CD14-positive monocyte (primary cell): ENCODE measurements at regions not wholly inside any gene's neighbourhood (a gene's known extent, or its start where the extent isn't known, plus 50 kb on each side); places are given as distances from the start of the nearest gene placed in this dataset.

Source experiments
- DNase-seq, 3 donors: peaks; one replicate each; pipeline ENCODE4 v3.0.0-alpha.2; 2011 to 2022
- H2AFZ ChIP-seq: 2 replicates; pipeline ENCODE4 v1.6.0; 2012; ENCODE audit warnings: mild to moderate bottlenecking, low read depth, low read length, inconsistent platforms; ENCODE audit not compliant: insufficient read depth, poor library complexity, severe bottlenecking
- H3K27ac ChIP-seq, 2 donors: 1 replicate in 1 of 2; 2 replicates in 1 of 2; pipeline ENCODE4 v1.5.1; 2012 to 2013; ENCODE audit warnings: low read length in 2 of 2, control low read depth in 1 of 2, inconsistent platforms in 1 of 2, low read depth in 1 of 2, mild to moderate bottlenecking in 1 of 2
- H3K27me3 ChIP-seq, 2 donors: one replicate each; pipeline versions ENCODE4 v1.6.0 to v1.6.1; 2011 to 2013; ENCODE audit warnings: low read length in 2 of 2; ENCODE audit not compliant: control insufficient read depth in 2 of 2, insufficient read depth in 2 of 2
- H3K36me3 ChIP-seq, 2 donors: replicated peaks in 1 of 2; 1 replicate in 1 of 2; 2 replicates in 1 of 2; pipeline versions ENCODE4 v1.5.1 to v1.6.1; 2012 to 2013; ENCODE audit warnings: low read length in 2 of 2, control low read depth in 1 of 2, inconsistent platforms in 1 of 2, mild to moderate bottlenecking in 1 of 2; ENCODE audit not compliant: insufficient read depth in 2 of 2, control insufficient read depth in 1 of 2
- H3K4me1 ChIP-seq, 2 donors: 1 replicate in 1 of 2; 2 replicates in 1 of 2; pipeline versions ENCODE4 v1.5.1 to v1.6.1; 2012 to 2013; ENCODE audit warnings: low read length in 2 of 2, control low read depth in 1 of 2, inconsistent platforms in 1 of 2, mild to moderate bottlenecking in 1 of 2, moderate library complexity in 1 of 2; ENCODE audit not compliant: insufficient read depth in 2 of 2, control insufficient read depth in 1 of 2
- H3K4me2 ChIP-seq: replicated peaks from 2 replicates; pipeline ENCODE3; 2012; ENCODE audit warnings: low read length, moderate library complexity, mild to moderate bottlenecking; ENCODE audit not compliant: poor library complexity, severe bottlenecking; ENCODE audit errors: extremely low read depth
- H3K4me3 ChIP-seq, 3 experiments: fragments of 200-600 bp in 1 of 3; sonication (generic) in 1 of 3; replicated peaks in 1 of 3; 1 replicate in 2 of 3; 2 replicates in 1 of 3; pipeline ENCODE4 v1.5.1; 2011 to 2013; ENCODE audit warnings: low read length in 3 of 3, mild to moderate bottlenecking in 3 of 3, control low read depth in 2 of 3, low read depth in 2 of 3, inconsistent platforms in 1 of 3, moderate library complexity in 1 of 3
- H3K79me2 ChIP-seq: 2 replicates; pipeline ENCODE4 v1.6.0; 2012; ENCODE audit warnings: mild to moderate bottlenecking, control low read depth, inconsistent platforms, low read length, moderate library complexity; ENCODE audit not compliant: insufficient read depth
- H3K9ac ChIP-seq: 2 replicates; pipeline ENCODE4 v1.6.0; 2017; ENCODE audit warnings: low read length, mild to moderate bottlenecking; ENCODE audit not compliant: insufficient read depth, poor library complexity, severe bottlenecking
- H3K9me3 ChIP-seq, 2 donors: replicated peaks in 1 of 2; 1 replicate in 1 of 2; 2 replicates in 1 of 2; pipeline versions ENCODE4 v1.5.1 to v1.6.1; 2012 to 2013; ENCODE audit warnings: low read length in 2 of 2, control low read depth in 1 of 2; ENCODE audit not compliant: control insufficient read depth in 1 of 2, insufficient read depth in 1 of 2
- H4K20me1 ChIP-seq: 2 replicates; pipeline ENCODE4 v1.6.0; 2012; ENCODE audit warnings: mild to moderate bottlenecking, low read length, control low read depth, moderate library complexity; ENCODE audit not compliant: insufficient read depth
- H3K27ac Mint-ChIP-seq, 7 donors: one replicate each; pipeline ENCODE4 v1.8.0; 2020; ENCODE audit warnings: mild to moderate bottlenecking in 7 of 7, mixed read lengths in 7 of 7, moderate library complexity in 6 of 7, inconsistent platforms in 2 of 7
- H3K27me3 Mint-ChIP-seq, 3 donors: one replicate each; pipeline ENCODE4 v1.8.0; 2021 to 2022; ENCODE audit warnings: low read depth in 3 of 3, mild to moderate bottlenecking in 3 of 3, mixed read lengths in 3 of 3, moderate library complexity in 3 of 3, inconsistent platforms in 1 of 3
- H3K36me3 Mint-ChIP-seq, 2 donors: one replicate each; pipeline ENCODE4 v1.8.0; 2020; ENCODE audit warnings: mixed read lengths in 2 of 2, inconsistent platforms in 1 of 2, mild to moderate bottlenecking in 1 of 2
- H3K4me1 Mint-ChIP-seq: one replicate; pipeline ENCODE4 v1.8.0; 2020; ENCODE audit warnings: mild to moderate bottlenecking, mixed read lengths
- H3K4me3 Mint-ChIP-seq, 2 donors: one replicate each; pipeline ENCODE4 v1.8.0; 2020; ENCODE audit warnings: mild to moderate bottlenecking in 2 of 2, mixed read lengths in 2 of 2, moderate library complexity in 1 of 2
- H3K9me3 Mint-ChIP-seq, 7 donors: one replicate each; pipeline ENCODE4 v1.8.0; 2020 to 2022; ENCODE audit warnings: mixed read lengths in 7 of 7, mild to moderate bottlenecking in 6 of 7, moderate library complexity in 6 of 7, inconsistent platforms in 2 of 7
- CTCF ChIP-seq: fragments of 200-600 bp; IDR thresholded peaks from one replicate; pipeline ENCODE4 v1.8.0; 2022; ENCODE audit warnings: antibody characterized with exemption, mild to moderate bottlenecking
- WGBS: methylation state at CpG from one replicate; pipeline ENCODE4 v1.1.5; 2013; ENCODE audit warnings: missing lambda C conversion rate; ENCODE audit not compliant: insufficient coverage; 5-methylcytosine and 5-hydroxymethylcytosine counted together
- intact Hi-C, 2 donors: fragments of 100-400 bp; cut with micrococcal nuclease; formaldehyde crosslinking; loops; one replicate each; pipeline versions ENCODE4 v1.15.0 to v1.15.1; 2023

DNA sequence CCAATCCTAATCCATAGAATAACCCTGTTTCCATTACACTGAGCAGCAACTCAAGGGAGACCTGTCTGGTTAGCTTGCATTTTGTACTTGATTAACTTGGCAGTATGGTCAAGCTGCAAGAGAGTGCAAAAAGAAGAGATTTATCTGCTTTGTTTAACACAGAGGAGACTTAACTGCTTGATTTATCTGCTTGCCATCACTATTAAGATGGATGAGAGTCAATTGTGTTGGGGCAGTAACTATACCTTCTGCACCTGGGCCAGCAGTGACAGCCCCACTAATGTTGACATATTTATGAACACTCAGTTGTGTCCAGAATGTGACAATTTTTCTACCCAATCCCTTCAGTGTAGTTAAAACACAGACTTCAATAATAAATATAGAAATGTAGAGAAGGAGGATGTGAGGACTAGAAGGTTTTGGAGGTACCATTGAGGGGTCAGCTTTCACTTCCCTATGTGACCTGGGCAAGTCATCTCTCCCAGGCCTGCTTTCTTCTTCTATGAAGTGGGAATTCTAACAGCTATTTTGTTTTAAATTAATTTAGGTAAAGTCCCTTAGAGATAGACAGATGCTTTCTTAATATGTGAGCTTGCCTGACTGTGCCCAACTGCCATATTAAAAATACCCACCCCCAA, 159.1 kb upstream of the KCNK2 start:
- H2AFZ ChIP-seq, result no peak overlapping the region
- H3K9me3 ChIP-seq, result no peaks in the 10 kb centered on the region
- intact Hi-C loops, result no loop called here
- H3K9me3 Mint-ChIP-seq, result peaks cover 0 to 5% (median 1%) of the 10 kb centered on the region in 7 donors
- H3K4me3 Mint-ChIP-seq, result no peak overlapping the region
- no peak overlapping the region for H3K27ac Mint-ChIP-seq
- no peak overlapping the region for H3K4me2 ChIP-seq
- no peaks in the 10 kb centered on the region for H3K79me2 ChIP-seq
- H4K20me1 ChIP-seq, result no peaks in the 10 kb centered on the region
- no peaks in the 10 kb centered on the region for H3K27me3 Mint-ChIP-seq
- DNase-seq, result no peak
- no peaks in the 10 kb centered on the region for H3K4me1 Mint-ChIP-seq
- H3K4me3 ChIP-seq, result no peak overlapping the region
- H3K9ac ChIP-seq, result no peak overlapping the region
- H3K27ac ChIP-seq, result no peak overlapping the region
- H3K27me3 ChIP-seq, result no peaks in the 10 kb centered on the region
- H3K36me3 ChIP-seq, result no peaks in the 10 kb centered on the region
- no peaks in the 10 kb centered on the region for H3K36me3 Mint-ChIP-seq
- no peaks in the 10 kb centered on the region for H3K4me1 ChIP-seq
- TF ChIP-seq CTCF, result no peak

- Mint-ChIP-seq H3K27me3 (no peaks in the 10 kb centered on the region), H3K4me1 (no peaks in the 10 kb centered on the region), H3K36me3 (no peaks in the 10 kb centered on the region), H3K4me3 (no peak overlapping the region), H3K27ac (no peak overlapping the region), H3K9me3 (peaks cover 0 to 3% (median 0%) of the 10 kb centered on the region in 7 donors)
- no peaks in the 10 kb centered on the region for H3K4me1 ChIP-seq
- no peaks in the 10 kb centered on the region for H4K20me1 ChIP-seq
- no peaks in the 10 kb centered on the region for H3K79me2 ChIP-seq
- no peaks in the 10 kb centered on the region for H3K36me3 ChIP-seq
- intact Hi-C loops, result no loop called here
- no peaks in the 10 kb centered on the region for H3K27me3 ChIP-seq
- H3K4me2 ChIP-seq, result no peak overlapping the region
- no peak overlapping the region for H3K27ac ChIP-seq
- WGBS, result no CpG with 5 or more reads among the region's 1 CpG
- H3K9me3 ChIP-seq, result no peaks in the 10 kb centered on the region
- DNase-seq, result no peak
- no peak overlapping the region for H3K9ac ChIP-seq
- no peak overlapping the region for H2AFZ ChIP-seq
- H3K4me3 ChIP-seq, result no peak overlapping the region
- no peak for TF ChIP-seq CTCF
Observed at GRCh38 chr1:214927796-214928195, 154.7 kb upstream of the KCNK2 start.
